ENCODE measurements at regions not wholly inside any gene's neighbourhood (a gene's known extent, or its start where the extent isn't known, plus 50 kb on each side); places are given as distances from the start of the nearest gene placed in this dataset.

DNA sequence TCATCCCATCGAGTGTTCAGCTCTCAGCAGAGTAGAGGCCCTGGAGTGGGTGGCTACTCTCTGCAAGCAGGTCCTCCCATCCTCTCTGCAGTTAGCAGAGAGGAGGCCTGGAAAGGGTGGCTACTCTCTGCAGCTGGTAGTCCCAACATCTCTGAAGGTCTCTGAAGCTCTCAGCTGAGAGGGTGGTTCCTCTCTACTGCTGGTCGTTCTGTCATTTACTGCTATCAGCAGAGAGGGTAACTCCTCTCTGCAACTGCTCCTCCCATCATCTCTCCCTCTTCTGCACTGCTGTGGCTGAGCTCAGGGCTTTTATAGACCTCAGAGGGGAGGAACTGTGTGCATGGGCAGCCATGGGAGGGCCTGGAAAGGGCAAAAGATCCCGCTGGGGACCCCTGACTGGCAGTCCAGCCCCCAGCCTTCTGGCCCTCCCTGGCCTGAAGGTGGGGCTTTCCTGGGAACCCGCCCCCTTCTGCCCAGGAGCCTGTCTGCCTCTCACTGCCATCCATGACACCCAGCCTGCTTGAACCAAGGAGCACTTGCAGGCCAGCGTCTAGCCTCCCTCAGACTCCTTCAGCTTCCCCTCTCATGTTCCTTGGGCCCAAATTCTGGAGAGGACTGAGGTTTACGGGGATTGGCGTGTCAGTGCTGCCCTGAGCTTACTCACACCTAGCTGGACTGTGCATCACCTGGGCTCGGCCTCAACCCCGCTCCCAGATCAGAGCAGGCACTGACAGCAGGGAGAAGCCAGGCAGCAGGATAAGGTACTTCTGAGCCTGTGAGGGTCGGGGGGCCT lies 898.3 kb upstream of the NEGR1 start:
- TF ChIP-seq GLIS3 (CRISPR knock-in tag; IDR thresholded peaks at IDR 0.05) (no peak), CSDC2 (CRISPR knock-in tag; IDR thresholded peaks at IDR 0.05) (no peak), OSR1 (CRISPR knock-in tag; IDR thresholded peaks at IDR 0.05) (no peak), ZNF70 (CRISPR knock-in tag; IDR thresholded peaks at IDR 0.05) (no peak), ZNF8 (CRISPR knock-in tag; IDR thresholded peaks at IDR 0.05) (no peak), RARB (CRISPR knock-in tag; IDR thresholded peaks at IDR 0.05) (no peak), ARNTL (CRISPR knock-in tag; IDR thresholded peaks at IDR 0.05; ENCODE audit: borderline replicate concordance, low read depth) (no peak), PPARA (CRISPR knock-in tag; IDR thresholded peaks at IDR 0.05; ENCODE audit: borderline replicate concordance) (no peak), ZFP3 (CRISPR knock-in tag; IDR thresholded peaks at IDR 0.05) (no peak)
- TF ChIP-seq, protein P1, sequence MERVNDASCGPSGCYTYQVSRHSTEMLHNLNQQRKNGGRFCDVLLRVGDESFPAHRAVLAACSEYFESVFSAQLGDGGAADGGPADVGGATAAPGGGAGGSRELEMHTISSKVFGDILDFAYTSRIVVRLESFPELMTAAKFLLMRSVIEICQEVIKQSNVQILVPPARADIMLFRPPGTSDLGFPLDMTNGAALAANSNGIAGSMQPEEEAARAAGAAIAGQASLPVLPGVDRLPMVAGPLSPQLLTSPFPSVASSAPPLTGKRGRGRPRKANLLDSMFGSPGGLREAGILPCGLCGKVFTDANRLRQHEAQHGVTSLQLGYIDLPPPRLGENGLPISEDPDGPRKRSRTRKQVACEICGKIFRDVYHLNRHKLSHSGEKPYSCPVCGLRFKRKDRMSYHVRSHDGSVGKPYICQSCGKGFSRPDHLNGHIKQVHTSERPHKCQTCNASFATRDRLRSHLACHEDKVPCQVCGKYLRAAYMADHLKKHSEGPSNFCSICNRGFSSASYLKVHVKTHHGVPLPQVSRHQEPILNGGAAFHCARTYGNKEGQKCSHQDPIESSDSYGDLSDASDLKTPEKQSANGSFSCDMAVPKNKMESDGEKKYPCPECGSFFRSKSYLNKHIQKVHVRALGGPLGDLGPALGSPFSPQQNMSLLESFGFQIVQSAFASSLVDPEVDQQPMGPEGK (CRISPR knock-in tag; IDR thresholded peaks at IDR 0.05; ENCODE audit: borderline replicate concordance) = no peak
- TF ChIP-seq, protein P2, sequence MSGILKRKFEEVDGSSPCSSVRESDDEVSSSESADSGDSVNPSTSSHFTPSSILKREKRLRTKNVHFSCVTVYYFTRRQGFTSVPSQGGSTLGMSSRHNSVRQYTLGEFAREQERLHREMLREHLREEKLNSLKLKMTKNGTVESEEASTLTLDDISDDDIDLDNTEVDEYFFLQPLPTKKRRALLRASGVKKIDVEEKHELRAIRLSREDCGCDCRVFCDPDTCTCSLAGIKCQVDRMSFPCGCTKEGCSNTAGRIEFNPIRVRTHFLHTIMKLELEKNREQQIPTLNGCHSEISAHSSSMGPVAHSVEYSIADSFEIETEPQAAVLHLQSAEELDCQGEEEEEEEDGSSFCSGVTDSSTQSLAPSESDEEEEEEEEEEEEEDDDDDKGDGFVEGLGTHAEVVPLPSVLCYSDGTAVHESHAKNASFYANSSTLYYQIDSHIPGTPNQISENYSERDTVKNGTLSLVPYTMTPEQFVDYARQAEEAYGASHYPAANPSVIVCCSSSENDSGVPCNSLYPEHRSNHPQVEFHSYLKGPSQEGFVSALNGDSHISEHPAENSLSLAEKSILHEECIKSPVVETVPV (CRISPR knock-in tag; IDR thresholded peaks at IDR 0.05) = no peak
- TF ChIP-seq, protein P3, sequence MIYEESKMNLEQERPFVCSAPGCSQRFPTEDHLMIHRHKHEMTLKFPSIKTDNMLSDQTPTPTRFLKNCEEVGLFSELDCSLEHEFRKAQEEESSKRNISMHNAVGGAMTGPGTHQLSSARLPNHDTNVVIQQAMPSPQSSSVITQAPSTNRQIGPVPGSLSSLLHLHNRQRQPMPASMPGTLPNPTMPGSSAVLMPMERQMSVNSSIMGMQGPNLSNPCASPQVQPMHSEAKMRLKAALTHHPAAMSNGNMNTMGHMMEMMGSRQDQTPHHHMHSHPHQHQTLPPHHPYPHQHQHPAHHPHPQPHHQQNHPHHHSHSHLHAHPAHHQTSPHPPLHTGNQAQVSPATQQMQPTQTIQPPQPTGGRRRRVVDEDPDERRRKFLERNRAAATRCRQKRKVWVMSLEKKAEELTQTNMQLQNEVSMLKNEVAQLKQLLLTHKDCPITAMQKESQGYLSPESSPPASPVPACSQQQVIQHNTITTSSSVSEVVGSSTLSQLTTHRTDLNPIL (CRISPR knock-in tag; IDR thresholded peaks at IDR 0.05; ENCODE audit: low read depth) = no peak
